NCI-H2196 treated with DMSO at 0.1 percent for 48 hours (cell line): ENCODE measurements at regions not wholly inside any gene's neighbourhood (a gene's known extent, or its start where the extent isn't known, plus 50 kb on each side); places are given as distances from the start of the nearest gene placed in this dataset.

Experiments used
- DNase-seq: peaks from one replicate; lab custom pipeline; 2025; ENCODE audit not compliant: unreplicated experiment; lab: John Stamatoyannopoulos, UW

- no peak for DNase-seq
Observed at GRCh38 chr10:130545697-130546096, 409.5 kb downstream of the GLRX3 start.

GRCh38 chr10:130546841-130547240 lies 410.6 kb downstream of the GLRX3 start:
- DNase-seq: no peak

- DNase-seq: no peak
Observed at GRCh38 chr10:130547368-130547767, 411.2 kb downstream of the GLRX3 start.

GRCh38 chr10:130550952-130551674 lies 414.9 kb downstream of the GLRX3 start:
- no peak for DNase-seq

- DNase-seq: no peak
Observed at GRCh38 chr10:130551676-130552075, 415.5 kb downstream of the GLRX3 start.

GRCh38 chr10:130553826-130554225 lies 417.6 kb downstream of the GLRX3 start:
- no peak for DNase-seq

GRCh38 chr10:130554701-130555410 lies 418.7 kb downstream of the GLRX3 start:
- DNase-seq: no peak

- no peak for DNase-seq
Observed at GRCh38 chr10:130555411-130555750, 419.2 kb downstream of the GLRX3 start.

- DNase-seq: no peak
Observed at GRCh38 chr10:130557181-130557845, 421.1 kb downstream of the GLRX3 start.

GRCh38 chr10:130558746-130559546 lies 422.8 kb downstream of the GLRX3 start:
- no peak for DNase-seq

- DNase-seq: no peak
Observed at GRCh38 chr10:130559547-130559880, 423.3 kb downstream of the GLRX3 start.

- DNase-seq: no peak
Observed at GRCh38 chr10:130560116-130560515, 423.9 kb downstream of the GLRX3 start.

- DNase-seq: no peak
Observed at GRCh38 chr10:130560573-130560972, 424.4 kb downstream of the GLRX3 start.

- DNase-seq: no peak
Observed at GRCh38 chr10:130561681-130562080, 425.5 kb downstream of the GLRX3 start.

- no peak for DNase-seq
Observed at GRCh38 chr10:130567011-130567410, 430.8 kb downstream of the GLRX3 start.

GRCh38 chr10:130567436-130567835 lies 431.2 kb downstream of the GLRX3 start:
- no peak for DNase-seq

- DNase-seq: no peak
Observed at GRCh38 chr10:130568246-130568645, 432.1 kb downstream of the GLRX3 start.

- no peak for DNase-seq
Observed at GRCh38 chr10:130570074-130570473, 433.9 kb downstream of the GLRX3 start.

- no peak for DNase-seq
Observed at GRCh38 chr10:130571674-130572073, 435.5 kb downstream of the GLRX3 start.

- no peak for DNase-seq
Observed at GRCh38 chr10:130573446-130573845, 437.3 kb downstream of the GLRX3 start.

- DNase-seq: no peak
Observed at GRCh38 chr10:130575756-130576285, 439.6 kb downstream of the GLRX3 start.
